ENCODE measurements at regions not wholly inside any gene's neighbourhood (a gene's known extent, or its start where the extent isn't known, plus 50 kb on each side); places are given as distances from the start of the nearest gene placed in this dataset.
"Not testable (repeated sequence)": the region's sequence is repeated elsewhere in the genome, so short reads cannot be mapped to it uniquely, and the experiment has no call there.

DNA sequence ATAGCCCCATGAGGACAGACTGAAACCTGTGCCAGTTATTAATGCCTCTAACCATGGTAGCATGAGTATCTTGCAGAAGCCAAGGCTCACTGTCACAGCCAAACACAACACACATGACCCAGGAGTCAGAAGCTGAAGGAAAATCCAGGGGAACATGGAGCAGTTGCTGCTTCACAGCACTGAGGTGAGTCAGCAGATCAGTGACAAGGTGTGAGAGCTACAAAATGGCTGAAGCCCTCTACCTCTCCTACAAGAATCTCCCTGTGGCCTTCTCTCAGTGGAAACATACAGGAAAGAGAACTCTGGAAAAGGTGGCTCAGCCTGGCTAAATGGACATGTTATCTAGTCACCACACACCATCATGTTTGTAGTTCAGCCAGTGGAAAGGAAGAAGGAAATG lies 93.5 kb downstream of the NAB1 start:
- Histone ChIP-seq H3K4me3 (ENCODE audit: low read length) (no peak overlapping the region), H3K9me3 (ENCODE audit: control insufficient read depth, insufficient read depth, low read length) (no peaks in the 10 kb centered on the region), H3K27ac (ENCODE audit: low read length) (no peak overlapping the region), H3K4me1 (ENCODE audit: control insufficient read depth, insufficient read depth, low read length) (no peaks in the 10 kb centered on the region), H3K36me3 (ENCODE audit: control insufficient read depth, insufficient read depth, low read length) (no peaks in the 10 kb centered on the region), H3K27me3 (ENCODE audit: control insufficient read depth, insufficient read depth, low read length) (no peaks in the 10 kb centered on the region)
- DNase-seq (ENCODE audit: low read depth, low spot score) = no peak

DNA sequence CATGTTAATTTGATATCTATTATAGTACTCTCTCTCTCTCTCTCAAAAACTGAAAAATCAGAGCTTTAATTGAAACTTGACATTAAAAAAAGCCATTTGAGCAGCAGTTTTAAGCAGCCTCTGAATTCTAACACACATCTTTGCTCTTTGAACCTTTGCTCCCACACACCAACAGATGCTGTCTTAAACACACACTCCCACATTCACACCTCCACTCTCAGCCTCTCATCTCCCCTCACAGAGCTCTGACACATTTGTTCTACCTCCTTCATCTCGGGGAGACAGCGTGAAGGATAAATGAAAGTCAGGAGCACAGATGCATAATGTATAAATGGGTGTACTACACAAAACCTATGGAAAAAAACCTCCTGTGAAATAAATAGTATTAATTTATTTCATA lies 95.2 kb downstream of the NAB1 start:
- DNase-seq (ENCODE audit: low read depth, low spot score) = no peak

DNA sequence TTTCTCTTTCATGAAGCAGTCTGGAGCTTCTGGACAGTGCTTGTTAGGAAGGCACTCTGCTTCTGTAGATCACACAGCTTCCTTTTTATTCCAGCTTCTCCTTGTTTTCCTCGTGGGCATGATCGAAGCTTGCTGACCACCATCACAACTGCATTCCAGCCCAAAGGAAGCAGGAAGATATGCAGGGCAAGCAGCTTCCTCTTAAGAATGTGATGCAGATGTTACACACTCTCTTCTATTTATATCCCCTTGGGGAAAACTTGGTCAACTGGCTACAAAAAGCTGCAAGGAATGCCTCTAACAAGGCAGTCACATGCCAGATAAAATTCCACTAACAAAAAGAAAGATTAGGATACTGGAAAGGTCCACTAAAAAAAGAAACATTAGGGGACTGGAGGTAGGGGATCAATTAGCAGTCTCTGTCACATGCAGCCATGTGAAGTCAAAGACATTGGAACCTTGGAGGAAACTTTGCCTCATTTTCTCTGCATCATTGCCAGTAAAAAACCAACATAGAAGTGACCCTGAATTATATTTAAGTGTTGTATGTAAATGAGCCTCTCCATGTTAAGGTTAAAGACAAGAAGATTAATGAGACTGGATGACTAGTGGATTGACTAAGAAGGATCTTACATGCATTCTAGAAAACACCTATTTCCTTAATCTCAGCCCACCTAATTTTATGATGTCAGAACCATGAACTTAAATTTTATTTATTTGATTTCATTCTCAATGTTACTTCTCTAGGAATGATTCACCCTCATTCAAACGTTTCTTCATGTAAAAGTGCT lies 98.3 kb downstream of the NAB1 start:
- no peaks in the 10 kb centered on the region for H3K9me3 ChIP-seq (ENCODE audit: control insufficient read depth, insufficient read depth, low read length)
- H3K4me1 ChIP-seq (ENCODE audit: control insufficient read depth, insufficient read depth, low read length) = no peaks in the 10 kb centered on the region
- H3K27ac ChIP-seq (ENCODE audit: low read length) = no peak overlapping the region
- WGBS (ENCODE audit: insufficient coverage, insufficient read length) = no CpG with 5 or more reads among the region's 3 CpGs
- H3K27me3 ChIP-seq (ENCODE audit: control insufficient read depth, insufficient read depth, low read length) = no peaks in the 10 kb centered on the region
- H3K4me3 ChIP-seq (ENCODE audit: low read length) = no peak overlapping the region
- no peaks in the 10 kb centered on the region for H3K36me3 ChIP-seq (ENCODE audit: control insufficient read depth, insufficient read depth, low read length)
- DNase-seq (ENCODE audit: low read depth, low spot score) = no peak

More for the DNA sequence above, 95.2 kb downstream of the NAB1 start:
- H3K4me1 ChIP-seq (ENCODE audit: control insufficient read depth, insufficient read depth, low read length) = no peaks in the 10 kb centered on the region
- H3K36me3 ChIP-seq (ENCODE audit: control insufficient read depth, insufficient read depth, low read length) = no peaks in the 10 kb centered on the region
- WGBS (ENCODE audit: insufficient coverage, insufficient read length) = no CpG with 5 or more reads among the region's 2 CpGs
- no peak overlapping the region for H3K4me3 ChIP-seq (ENCODE audit: low read length)
- H3K9me3 ChIP-seq (ENCODE audit: control insufficient read depth, insufficient read depth, low read length) = no peaks in the 10 kb centered on the region
- no peak overlapping the region for H3K27ac ChIP-seq (ENCODE audit: low read length)
- H3K27me3 ChIP-seq (ENCODE audit: control insufficient read depth, insufficient read depth, low read length) = no peaks in the 10 kb centered on the region

DNA sequence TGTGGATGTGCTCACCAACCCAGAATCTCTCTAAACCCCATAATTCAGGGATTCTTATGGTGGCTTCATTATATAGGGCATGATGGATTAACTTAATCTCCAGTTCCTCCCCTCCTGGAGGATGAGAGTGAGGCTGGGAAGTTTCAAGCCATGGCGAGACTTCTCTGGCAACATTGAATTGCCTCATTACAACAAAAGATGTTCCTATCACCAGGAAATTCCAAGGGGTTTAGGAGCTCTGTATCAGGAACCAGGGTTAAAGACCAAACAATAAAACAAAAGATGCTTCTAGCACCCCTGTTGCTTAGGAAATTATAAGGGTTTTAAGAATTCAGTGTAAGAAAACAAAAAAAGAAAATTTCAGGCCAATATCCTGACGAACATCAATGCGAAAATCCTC lies 100.1 kb downstream of the NAB1 start:
- H3K9me3 ChIP-seq (ENCODE audit: control insufficient read depth, insufficient read depth, low read length) = no peaks in the 10 kb centered on the region
- H3K4me3 ChIP-seq (ENCODE audit: low read length) = no peak overlapping the region
- no peaks in the 10 kb centered on the region for H3K36me3 ChIP-seq (ENCODE audit: control insufficient read depth, insufficient read depth, low read length)
- no peak for DNase-seq (ENCODE audit: low read depth, low spot score)
- WGBS (ENCODE audit: insufficient coverage, insufficient read length) = no CpG with 5 or more reads among the region's 3 CpGs
- no peaks in the 10 kb centered on the region for H3K4me1 ChIP-seq (ENCODE audit: control insufficient read depth, insufficient read depth, low read length)
- no peak overlapping the region for H3K27ac ChIP-seq (ENCODE audit: low read length)
- no peaks in the 10 kb centered on the region for H3K27me3 ChIP-seq (ENCODE audit: control insufficient read depth, insufficient read depth, low read length)

DNA sequence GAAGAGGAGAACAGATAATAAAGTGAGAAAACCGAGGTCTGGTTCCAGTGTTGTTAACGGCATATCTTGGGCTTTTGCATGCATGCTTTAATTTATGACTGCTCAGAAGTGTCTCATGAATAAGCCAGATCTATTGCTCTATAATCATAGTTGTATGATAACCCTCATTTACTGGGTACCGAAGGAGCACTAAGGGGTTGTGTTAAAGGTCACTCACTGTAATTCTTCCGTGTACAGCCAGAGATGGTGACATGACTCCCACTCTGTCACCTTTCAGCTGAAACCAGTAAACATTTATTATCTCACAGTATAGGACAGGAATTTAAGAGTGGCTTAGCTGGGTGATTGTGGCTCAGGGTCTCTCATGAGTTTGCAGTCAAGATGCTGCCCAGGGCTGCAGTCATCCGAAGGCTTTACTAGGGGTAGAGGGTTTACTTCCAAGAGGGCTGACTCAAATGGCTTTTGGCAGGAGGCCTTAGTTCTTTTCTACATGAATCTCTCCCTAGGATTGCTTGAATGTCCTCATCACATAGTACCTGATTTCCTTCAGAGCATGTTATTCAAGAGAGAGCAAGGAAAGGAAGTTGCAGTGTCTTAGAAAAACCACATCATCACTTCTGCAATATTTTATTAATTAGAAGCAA lies 107.0 kb downstream of the NAB1 start:
- H3K27ac ChIP-seq (ENCODE audit: low read length) = no peak overlapping the region
- no peaks in the 10 kb centered on the region for H3K9me3 ChIP-seq (ENCODE audit: control insufficient read depth, insufficient read depth, low read length)
- H3K4me3 ChIP-seq (ENCODE audit: low read length) = no peak overlapping the region
- no peaks in the 10 kb centered on the region; the same call in 1 of the 2 replicates for H3K4me1 ChIP-seq (ENCODE audit: control insufficient read depth, insufficient read depth, low read length)
- H3K36me3 ChIP-seq (ENCODE audit: control insufficient read depth, insufficient read depth, low read length) = no peaks in the 10 kb centered on the region
- no CpG with 5 or more reads among the region's 5 CpGs for WGBS (ENCODE audit: insufficient coverage, insufficient read length)
- no peak for DNase-seq (ENCODE audit: low read depth, low spot score)
- H3K27me3 ChIP-seq (ENCODE audit: control insufficient read depth, insufficient read depth, low read length) = no peaks in the 10 kb centered on the region

DNA sequence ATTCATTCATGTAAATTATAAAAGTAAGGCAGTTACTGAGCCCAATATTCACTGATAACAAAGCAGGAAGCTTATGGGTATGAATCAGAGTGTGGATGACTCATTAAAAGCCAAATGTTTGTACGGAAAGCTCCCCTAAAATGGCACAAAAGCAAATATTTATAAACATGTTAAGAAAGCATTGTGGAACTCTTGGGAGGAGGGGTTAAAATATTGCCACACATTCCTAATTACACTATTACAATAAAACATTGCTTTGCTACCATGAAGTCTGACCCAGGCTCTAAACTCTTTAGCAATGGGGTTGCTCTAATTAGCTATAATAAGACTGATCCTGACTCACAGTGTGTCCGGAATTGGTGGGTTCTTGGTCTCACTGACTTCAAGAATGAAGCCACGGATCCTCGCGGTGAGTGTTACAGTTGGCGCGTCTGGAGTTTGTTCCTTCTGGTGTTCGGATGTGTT lies 110.9 kb downstream of the NAB1 start:
- no CpG with 5 or more reads among the region's 8 CpGs for WGBS (ENCODE audit: insufficient coverage, insufficient read length)
- Histone ChIP-seq H3K4me3 (ENCODE audit: low read length) (no peak overlapping the region), H3K36me3 (ENCODE audit: control insufficient read depth, insufficient read depth, low read length) (no peaks in the 10 kb centered on the region), H3K9me3 (ENCODE audit: control insufficient read depth, insufficient read depth, low read length) (no peaks in the 10 kb centered on the region), H3K27me3 (ENCODE audit: control insufficient read depth, insufficient read depth, low read length) (no peaks in the 10 kb centered on the region), H3K4me1 (ENCODE audit: control insufficient read depth, insufficient read depth, low read length) (no peaks in the 10 kb centered on the region; the same call in 1 of the 2 replicates), H3K27ac (ENCODE audit: low read length) (no peak overlapping the region)
- no peak for DNase-seq (ENCODE audit: low read depth, low spot score)

DNA sequence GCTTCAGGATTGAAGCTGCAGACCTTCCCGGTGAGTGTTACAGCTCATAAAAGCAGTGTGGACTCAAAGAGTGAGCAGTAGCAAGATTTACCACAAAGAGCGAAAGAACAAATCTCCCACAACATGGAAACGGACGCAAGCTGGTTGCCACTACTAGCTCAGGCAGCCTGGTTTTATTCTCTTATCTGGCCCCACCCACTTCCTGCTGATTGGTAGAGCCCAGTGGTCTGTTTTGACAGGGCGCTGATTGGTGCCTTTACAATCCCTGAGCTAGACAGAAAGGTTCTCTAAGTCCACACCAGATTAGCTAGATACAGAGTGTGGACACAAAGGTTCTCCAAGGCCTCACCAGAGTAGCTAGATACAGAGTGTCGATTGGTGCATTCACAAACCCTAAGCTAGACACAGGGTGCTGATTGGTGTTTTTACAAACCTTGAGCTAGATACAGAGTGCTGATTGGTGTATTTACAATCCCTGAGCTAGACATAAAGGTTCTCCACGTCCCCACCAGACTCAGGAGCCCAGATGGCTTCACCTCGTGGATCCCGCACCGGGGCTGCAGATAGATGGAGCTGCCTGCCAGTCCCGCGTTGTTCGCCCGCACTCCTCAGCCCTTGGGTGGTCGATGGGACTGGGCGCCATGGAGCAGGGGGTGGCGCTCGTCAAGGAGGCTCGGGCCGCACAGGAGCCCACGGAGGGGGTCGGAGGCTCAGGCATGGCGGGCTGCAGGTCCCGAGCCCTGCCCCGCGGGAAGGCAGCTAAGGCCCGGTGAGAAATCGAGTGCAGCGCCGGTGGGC lies 111.7 kb downstream of the NAB1 start:
- not testable (repeated sequence) for H3K4me3 ChIP-seq (ENCODE audit: low read length); H3K9me3 ChIP-seq (ENCODE audit: control insufficient read depth, insufficient read depth, low read length); H3K36me3 ChIP-seq (ENCODE audit: control insufficient read depth, insufficient read depth, low read length); H3K27ac ChIP-seq (ENCODE audit: low read length); DNase-seq (ENCODE audit: low read depth, low spot score); H3K4me1 ChIP-seq (ENCODE audit: control insufficient read depth, insufficient read depth, low read length); H3K27me3 ChIP-seq (ENCODE audit: control insufficient read depth, insufficient read depth, low read length)
- WGBS (ENCODE audit: insufficient coverage, insufficient read length) = no CpG with 5 or more reads among the region's 30 CpGs

DNA sequence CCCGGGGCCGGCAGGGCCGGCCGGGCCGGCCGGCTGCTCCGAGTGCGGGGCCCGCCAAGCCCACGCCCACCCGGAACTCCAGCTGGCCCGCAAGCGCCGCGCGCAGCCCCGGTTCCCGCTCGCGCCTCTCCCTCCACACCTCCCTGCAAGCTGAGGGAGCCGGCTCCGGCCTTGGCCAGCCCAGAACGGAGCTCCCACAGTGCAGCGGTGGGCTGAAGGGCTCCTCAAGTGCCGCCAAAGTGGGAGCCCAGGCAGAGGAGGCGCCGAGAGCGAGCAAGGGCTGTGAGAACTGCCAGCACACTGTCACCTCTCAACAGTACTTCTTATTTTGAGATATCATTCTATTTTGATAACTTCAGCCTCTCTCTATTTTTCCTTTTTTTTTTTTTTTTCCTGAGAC lies 112.3 kb downstream of the NAB1 start:
- not testable (repeated sequence) for H3K4me3 ChIP-seq (ENCODE audit: low read length); H3K9me3 ChIP-seq (ENCODE audit: control insufficient read depth, insufficient read depth, low read length); H3K36me3 ChIP-seq (ENCODE audit: control insufficient read depth, insufficient read depth, low read length); DNase-seq (ENCODE audit: low read depth, low spot score); H3K27ac ChIP-seq (ENCODE audit: low read length); H3K27me3 ChIP-seq (ENCODE audit: control insufficient read depth, insufficient read depth, low read length); H3K4me1 ChIP-seq (ENCODE audit: control insufficient read depth, insufficient read depth, low read length)
- WGBS (ENCODE audit: insufficient coverage, insufficient read length) = no CpG with 5 or more reads among the region's 28 CpGs

DNA sequence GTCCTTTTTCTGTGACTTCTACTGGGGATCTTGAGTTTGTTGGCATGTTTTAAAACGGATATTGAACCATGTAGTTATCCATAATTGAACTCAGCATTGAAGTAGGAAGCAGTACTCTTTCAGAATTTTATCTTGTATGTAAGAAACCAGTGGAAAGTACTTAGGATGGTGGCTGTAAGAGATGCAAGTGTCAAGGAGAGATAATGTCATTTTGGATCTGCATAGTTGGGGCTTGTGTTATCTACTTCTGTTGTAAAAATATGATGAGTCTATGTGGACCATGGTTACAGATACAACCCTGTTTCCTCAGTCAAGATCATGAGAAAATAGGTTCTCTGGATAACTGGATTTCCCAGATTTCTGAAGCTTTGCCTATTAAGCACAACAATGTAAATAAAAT lies 113.7 kb downstream of the NAB1 start:
- no CpG with 5 or more reads among the region's 1 CpG for WGBS (ENCODE audit: insufficient coverage, insufficient read length)
- no peak for DNase-seq (ENCODE audit: low read depth, low spot score)
- H3K27me3 ChIP-seq (ENCODE audit: control insufficient read depth, insufficient read depth, low read length) = no peaks in the 10 kb centered on the region

DNA sequence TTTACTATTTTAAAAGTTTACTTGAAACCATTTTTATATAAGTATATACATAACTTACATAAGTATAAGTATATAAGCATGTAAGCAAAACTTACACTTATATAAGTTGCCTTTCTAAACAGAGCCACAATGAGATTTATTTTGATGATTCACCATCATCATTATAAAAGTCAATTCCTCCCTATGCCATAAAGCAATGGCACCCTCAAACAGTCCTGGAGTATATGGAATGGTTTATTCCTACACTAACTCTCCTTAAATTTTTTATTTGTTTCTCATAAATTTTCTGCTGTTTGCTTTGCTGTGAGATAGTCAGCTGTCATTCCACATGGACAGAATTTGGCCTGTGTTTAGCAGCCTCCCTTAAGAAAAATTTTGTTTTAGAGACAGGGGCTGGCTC lies 114.2 kb downstream of the NAB1 start:
- Histone ChIP-seq H3K36me3 (ENCODE audit: control insufficient read depth, insufficient read depth, low read length) (no peaks in the 10 kb centered on the region), H3K4me3 (ENCODE audit: low read length) (no peak overlapping the region), H3K27me3 (ENCODE audit: control insufficient read depth, insufficient read depth, low read length) (no peaks in the 10 kb centered on the region), H3K27ac (ENCODE audit: low read length) (no peak overlapping the region), H3K9me3 (ENCODE audit: control insufficient read depth, insufficient read depth, low read length) (no peaks in the 10 kb centered on the region), H3K4me1 (ENCODE audit: control insufficient read depth, insufficient read depth, low read length) (no peaks in the 10 kb centered on the region; the same call in 1 of the 2 replicates)
- DNase-seq (ENCODE audit: low read depth, low spot score) = no peak

More for the DNA sequence above, 113.7 kb downstream of the NAB1 start:
- H3K4me3 ChIP-seq (ENCODE audit: low read length) = no peak overlapping the region
- H3K27ac ChIP-seq (ENCODE audit: low read length) = no peak overlapping the region
- no peaks in the 10 kb centered on the region; the same call in 1 of the 2 replicates for H3K4me1 ChIP-seq (ENCODE audit: control insufficient read depth, insufficient read depth, low read length)
- no peaks in the 10 kb centered on the region for H3K36me3 ChIP-seq (ENCODE audit: control insufficient read depth, insufficient read depth, low read length)
- no peaks in the 10 kb centered on the region for H3K9me3 ChIP-seq (ENCODE audit: control insufficient read depth, insufficient read depth, low read length)
